Suprapubic skin (tissue), 3 donors: ENCODE measurements at regions not wholly inside any gene's neighbourhood (a gene's known extent, or its start where the extent isn't known, plus 50 kb on each side); places are given as distances from the start of the nearest gene placed in this dataset.

Experiments used
- POLR2A ChIP-seq, 2 donors: fragments of 450-650 bp; IDR thresholded peaks; one replicate each; pipeline ENCODE4 v1.6.1; 2017; ENCODE audit warnings: antibody characterized with exemption in 2 of 2, mild to moderate bottlenecking in 2 of 2, moderate library complexity in 2 of 2
- TF ChIP-seq, protein P1 (sequence below), 2 donors: fragments of 200-600 bp in 1 of 2; fragments of 450-650 bp in 1 of 2; sonication (generic) in 1 of 2; IDR thresholded peaks; one replicate each; pipeline ENCODE4 v1.5.1; 2016 to 2019; ENCODE audit warnings: antibody characterized with exemption in 2 of 2, mild to moderate bottlenecking in 1 of 2, moderate library complexity in 1 of 2

DNA sequence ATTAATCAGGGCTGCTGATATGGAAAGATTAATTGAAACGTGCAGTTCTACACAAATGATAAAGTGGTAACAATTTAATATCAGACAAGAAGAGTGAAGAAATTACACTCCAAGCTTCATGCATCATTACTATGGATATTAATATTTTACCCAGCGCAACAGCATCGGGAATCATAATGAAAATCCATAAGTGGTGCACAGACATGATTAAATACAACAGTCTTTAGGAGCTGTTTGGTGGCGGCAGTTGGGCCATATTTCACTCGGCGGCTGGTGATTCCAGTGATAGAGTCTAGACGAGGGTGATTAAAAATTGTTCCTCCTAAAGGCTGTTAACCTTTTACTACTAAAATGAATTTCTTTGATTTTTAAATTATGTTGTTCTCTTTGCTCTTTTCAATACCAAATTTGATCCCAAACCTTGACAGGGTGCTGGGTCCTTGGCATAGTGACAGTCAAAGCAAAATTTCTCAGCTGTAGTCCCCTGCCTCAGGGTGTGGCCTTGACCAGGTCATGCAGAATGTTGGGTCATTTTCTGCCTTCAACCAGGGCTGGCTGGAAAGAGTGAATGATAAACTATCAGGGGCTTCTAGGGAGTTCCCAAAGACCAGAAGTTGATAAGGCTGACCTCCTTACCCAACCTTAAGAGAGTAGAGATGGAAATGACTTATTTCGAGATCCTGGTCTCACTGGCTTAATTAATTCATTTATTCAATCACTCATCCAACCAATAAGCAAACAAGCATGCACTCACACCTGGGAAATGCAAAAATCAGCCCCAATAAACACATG is 392.0 kb downstream of the IL20RB start:
- TF ChIP-seq, protein P1, sequence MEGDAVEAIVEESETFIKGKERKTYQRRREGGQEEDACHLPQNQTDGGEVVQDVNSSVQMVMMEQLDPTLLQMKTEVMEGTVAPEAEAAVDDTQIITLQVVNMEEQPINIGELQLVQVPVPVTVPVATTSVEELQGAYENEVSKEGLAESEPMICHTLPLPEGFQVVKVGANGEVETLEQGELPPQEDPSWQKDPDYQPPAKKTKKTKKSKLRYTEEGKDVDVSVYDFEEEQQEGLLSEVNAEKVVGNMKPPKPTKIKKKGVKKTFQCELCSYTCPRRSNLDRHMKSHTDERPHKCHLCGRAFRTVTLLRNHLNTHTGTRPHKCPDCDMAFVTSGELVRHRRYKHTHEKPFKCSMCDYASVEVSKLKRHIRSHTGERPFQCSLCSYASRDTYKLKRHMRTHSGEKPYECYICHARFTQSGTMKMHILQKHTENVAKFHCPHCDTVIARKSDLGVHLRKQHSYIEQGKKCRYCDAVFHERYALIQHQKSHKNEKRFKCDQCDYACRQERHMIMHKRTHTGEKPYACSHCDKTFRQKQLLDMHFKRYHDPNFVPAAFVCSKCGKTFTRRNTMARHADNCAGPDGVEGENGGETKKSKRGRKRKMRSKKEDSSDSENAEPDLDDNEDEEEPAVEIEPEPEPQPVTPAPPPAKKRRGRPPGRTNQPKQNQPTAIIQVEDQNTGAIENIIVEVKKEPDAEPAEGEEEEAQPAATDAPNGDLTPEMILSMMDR (IDR thresholded peaks at IDR 0.05), result no peak
- no peak for TF ChIP-seq POLR2A (IDR thresholded peaks at IDR 0.05)
